ENCODE measurements at regions not wholly inside any gene's neighbourhood (a gene's known extent, or its start where the extent isn't known, plus 50 kb on each side); places are given as distances from the start of the nearest gene placed in this dataset.

GRCh38 chrX:131729295-131729694, 185.4 kb downstream of the OR13H1 start:
- no peak for DNase-seq (ENCODE audit: low spot score)
- TF ChIP-seq CTCF (IDR thresholded peaks at IDR 0.05; ENCODE audit: extremely low read depth, missing control alignments): no peak

GRCh38 chrX:131734621-131735020, 190.7 kb downstream of the OR13H1 start:
- DNase-seq (ENCODE audit: low spot score): no peak

DNA sequence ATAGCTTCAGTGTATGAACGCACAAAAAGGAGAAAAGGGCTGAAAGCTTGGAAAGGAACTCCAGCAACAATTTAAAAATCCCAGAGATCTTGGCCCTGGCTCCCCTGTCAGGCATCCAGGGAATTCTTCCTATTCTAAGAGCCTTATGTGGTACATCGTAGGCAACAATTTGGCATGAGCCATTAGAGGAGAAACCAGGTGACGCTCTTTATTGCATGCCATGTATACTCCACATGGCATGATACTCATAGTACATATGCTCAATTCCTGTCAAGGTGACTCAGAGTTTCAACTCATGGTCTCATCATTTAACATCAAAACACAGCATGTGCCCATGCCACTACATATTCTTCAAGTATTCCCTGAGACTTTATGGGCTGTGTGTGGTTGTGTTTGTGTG, 191.3 kb downstream of the OR13H1 start:
- DNase-seq (ENCODE audit: low spot score): no peak
- no peak for TF ChIP-seq CTCF (IDR thresholded peaks at IDR 0.05; ENCODE audit: extremely low read depth, missing control alignments)

More at GRCh38 chrX:131734621-131735020, 190.7 kb downstream of the OR13H1 start:
- TF ChIP-seq CTCF (IDR thresholded peaks at IDR 0.05; ENCODE audit: extremely low read depth, missing control alignments): no peak

DNA sequence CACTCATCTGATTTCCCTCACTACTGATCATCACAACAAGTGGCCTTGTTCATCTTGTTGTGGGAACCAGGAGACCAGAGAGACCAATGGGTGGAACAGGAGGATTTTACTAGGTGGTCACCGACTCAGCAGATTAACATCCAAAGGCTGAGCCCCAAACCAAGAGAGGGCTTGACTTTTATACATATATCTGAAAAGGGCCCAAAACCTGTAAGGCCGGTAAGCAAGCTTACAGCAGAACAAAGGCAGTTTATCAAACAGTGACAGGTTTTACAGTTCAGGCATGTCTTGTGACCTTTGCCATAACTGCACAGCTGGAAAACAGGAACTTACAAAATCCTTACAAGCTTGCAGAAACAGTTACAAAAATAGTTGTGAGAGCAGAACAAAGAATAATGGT, 195.9 kb downstream of the OR13H1 start:
- no peak for DNase-seq (ENCODE audit: low spot score)
- TF ChIP-seq CTCF (IDR thresholded peaks at IDR 0.05; ENCODE audit: extremely low read depth, missing control alignments): no peak

GRCh38 chrX:131741103-131741581, 197.3 kb downstream of the OR13H1 start:
- no peak for TF ChIP-seq CTCF (IDR thresholded peaks at IDR 0.05; ENCODE audit: extremely low read depth, missing control alignments)
- no peak for DNase-seq (ENCODE audit: low spot score)

- no peak for DNase-seq (ENCODE audit: low spot score)
- no peak for TF ChIP-seq CTCF (IDR thresholded peaks at IDR 0.05; ENCODE audit: extremely low read depth, missing control alignments)
Observed at GRCh38 chrX:131745942-131746489, 202.1 kb downstream of the OR13H1 start.

- no peak for DNase-seq (ENCODE audit: low spot score)
- TF ChIP-seq CTCF (IDR thresholded peaks at IDR 0.05; ENCODE audit: extremely low read depth, missing control alignments): no peak
Observed at GRCh38 chrX:131746491-131746968, 202.7 kb downstream of the OR13H1 start.
